Lung (tissue), 11 donors: ENCODE measurements at regions not wholly inside any gene's neighbourhood (a gene's known extent, or its start where the extent isn't known, plus 50 kb on each side); places are given as distances from the start of the nearest gene placed in this dataset.

Experiments
- ATAC-seq: fragments of 200-7000 bp; cut with Tn5 transposase; one replicate; pipeline ENCODE4 v1.9.1; 2020; ENCODE audit warnings: moderate number of reproducible peaks; ENCODE audit not compliant: insufficient read depth, low FRiP score
- DNase-seq, 3 donors: peaks; one replicate each; pipeline ENCODE4 v3.0.0-alpha.2; 2013 to 2017
- H3K27ac ChIP-seq, 2 donors: one replicate each; pipeline ENCODE4 v1.5.1; 2013; ENCODE audit warnings: mild to moderate bottlenecking in 2 of 2, moderate library complexity in 2 of 2, control low read depth in 1 of 2, inconsistent platforms in 1 of 2, low read depth in 1 of 2, low read length in 1 of 2
- H3K27me3 ChIP-seq, 3 donors: one replicate each; pipeline ENCODE4 v1.5.1; 2013; ENCODE audit warnings: low read length in 2 of 3; ENCODE audit not compliant: control insufficient read depth in 3 of 3, insufficient read depth in 3 of 3
- H3K36me3 ChIP-seq, 4 donors: one replicate each; pipeline ENCODE4 v1.5.1; 2013; ENCODE audit warnings: low read length in 4 of 4, mild to moderate bottlenecking in 1 of 4, moderate library complexity in 1 of 4; ENCODE audit not compliant: control insufficient read depth in 4 of 4, insufficient read depth in 4 of 4
- H3K4me1 ChIP-seq, 5 donors: one replicate each; pipeline ENCODE4 v1.5.1; 2013; ENCODE audit warnings: low read length in 5 of 5, mild to moderate bottlenecking in 2 of 5, moderate library complexity in 1 of 5; ENCODE audit not compliant: control insufficient read depth in 5 of 5, insufficient read depth in 5 of 5
- H3K4me3 ChIP-seq: one replicate; pipeline ENCODE4 v1.5.1; 2013; ENCODE audit warnings: mild to moderate bottlenecking, control low read depth, moderate library complexity
- H3K9ac ChIP-seq, 2 donors: one replicate each; pipeline ENCODE4 v1.5.1; 2013; ENCODE audit warnings: low read length in 2 of 2, control low read depth in 1 of 2; ENCODE audit not compliant: insufficient read depth in 1 of 2
- H3K9me3 ChIP-seq, 4 donors: one replicate each; pipeline ENCODE4 v1.5.1; 2013; ENCODE audit warnings: low read length in 3 of 4, mild to moderate bottlenecking in 1 of 4, moderate library complexity in 1 of 4; ENCODE audit not compliant: control insufficient read depth in 4 of 4, insufficient read depth in 3 of 4
- whole genome bisulfite sequencing, 2 donors: extraction: QIAGEN DNeasy Blood & Tissue Kit; methylation state at CpG; one replicate each; pipeline ENCODE4 v1.1.7; 2013; 5-methylcytosine and 5-hydroxymethylcytosine counted together
- TF ChIP-seq, protein P1 (sequence below): IDR thresholded peaks from 2 replicates; pipeline ENCODE4 v1.5.1; 2012; ENCODE audit warnings: mild to moderate bottlenecking; ENCODE audit errors: control extremely low read depth, extremely low read depth
- donor health status: control.
- donor health status: control.
- donor health status: Bipolar disorder and iron deficiency.
- donor health status: healthy.
- donor health status: DM: yes; HTN: yes; CAD: no.

DNA sequence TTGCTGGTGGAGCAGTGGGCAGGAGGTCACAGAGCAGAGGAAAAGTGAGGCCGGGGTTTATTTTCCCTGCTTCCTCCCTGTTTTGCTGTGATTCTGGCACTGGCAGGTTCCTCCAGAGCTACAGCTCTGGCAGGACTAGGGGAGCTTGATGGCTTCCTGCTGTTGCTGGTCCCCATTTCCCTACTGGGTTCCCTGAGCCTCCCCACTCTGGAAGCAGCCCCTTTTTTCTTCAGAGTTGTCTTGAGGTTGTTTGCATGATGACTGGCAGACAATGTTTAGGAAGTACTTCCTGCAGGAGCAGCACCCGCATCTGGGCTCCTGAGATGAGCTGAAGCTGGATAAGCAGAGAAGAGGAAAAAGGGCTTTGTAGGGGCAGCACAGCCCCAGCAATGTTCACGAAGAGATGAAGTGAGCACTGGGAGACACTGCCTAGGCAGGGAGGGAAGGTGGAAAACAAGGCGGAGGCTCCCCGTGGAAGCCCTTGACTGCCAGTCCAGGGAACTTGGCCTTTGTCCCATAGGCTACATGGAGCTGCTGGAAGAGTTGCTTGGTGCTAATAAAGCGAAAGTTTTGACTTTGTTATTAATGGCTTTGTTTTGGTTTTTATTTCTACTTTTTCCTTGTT lies 126.9 kb downstream of the SLC38A6 start:
- ATAC-seq = no peak

DNA sequence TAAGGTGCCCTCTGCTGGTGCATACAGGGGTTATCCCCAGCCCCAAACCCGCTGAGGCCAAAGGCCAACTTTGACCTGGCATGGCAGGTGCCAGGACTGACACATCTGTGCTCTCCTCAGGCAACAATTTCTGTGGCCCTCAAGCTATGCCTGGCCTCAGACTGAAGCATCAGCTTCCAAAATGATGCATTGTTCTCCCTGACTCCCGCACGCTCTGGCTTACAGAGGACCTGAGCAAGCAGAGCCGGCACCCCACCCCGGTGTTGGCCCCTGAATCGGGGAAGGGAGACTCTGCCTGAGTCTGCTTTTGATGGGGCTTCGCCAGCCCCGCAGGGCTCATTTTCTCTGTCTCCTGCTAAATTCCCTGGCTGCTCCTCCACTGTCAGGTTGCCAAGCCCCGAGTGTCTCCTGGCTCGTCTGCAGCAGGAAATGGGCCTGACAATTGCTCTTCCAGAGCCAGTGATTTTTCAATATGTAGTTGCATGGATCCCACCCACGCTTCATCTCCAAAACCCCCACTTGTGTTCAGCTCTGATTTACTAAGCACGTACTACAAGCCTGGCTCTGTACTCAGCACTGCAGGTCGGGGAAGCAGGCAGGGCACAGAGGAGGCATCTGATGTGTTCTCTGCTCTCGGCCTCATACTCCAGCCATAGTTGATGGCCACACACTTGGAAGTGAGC lies 126.1 kb downstream of the SLC38A6 start:
- Histone ChIP-seq H3K9me3 (peaks cover 0 to under 1% (median 0%) of the 10 kb centered on the region in 4 donors), H3K4me1 (peaks cover 8 to 84% (median 22%) of the 10 kb centered on the region in 5 donors), H3K9ac (no peak overlapping the region), H3K4me3 (no peak overlapping the region), H3K27ac (no peak overlapping the region), H3K27me3 (no peaks in the 10 kb centered on the region), H3K36me3 (no peaks in the 10 kb centered on the region)
- DNase-seq = peak; percentile 78 to 91 (median 78)
- 70 to 77% methylated on average over 14 of the region's 14 CpGs for WGBS, 2 donors
- no peak for ATAC-seq
- TF ChIP-seq, protein P1, sequence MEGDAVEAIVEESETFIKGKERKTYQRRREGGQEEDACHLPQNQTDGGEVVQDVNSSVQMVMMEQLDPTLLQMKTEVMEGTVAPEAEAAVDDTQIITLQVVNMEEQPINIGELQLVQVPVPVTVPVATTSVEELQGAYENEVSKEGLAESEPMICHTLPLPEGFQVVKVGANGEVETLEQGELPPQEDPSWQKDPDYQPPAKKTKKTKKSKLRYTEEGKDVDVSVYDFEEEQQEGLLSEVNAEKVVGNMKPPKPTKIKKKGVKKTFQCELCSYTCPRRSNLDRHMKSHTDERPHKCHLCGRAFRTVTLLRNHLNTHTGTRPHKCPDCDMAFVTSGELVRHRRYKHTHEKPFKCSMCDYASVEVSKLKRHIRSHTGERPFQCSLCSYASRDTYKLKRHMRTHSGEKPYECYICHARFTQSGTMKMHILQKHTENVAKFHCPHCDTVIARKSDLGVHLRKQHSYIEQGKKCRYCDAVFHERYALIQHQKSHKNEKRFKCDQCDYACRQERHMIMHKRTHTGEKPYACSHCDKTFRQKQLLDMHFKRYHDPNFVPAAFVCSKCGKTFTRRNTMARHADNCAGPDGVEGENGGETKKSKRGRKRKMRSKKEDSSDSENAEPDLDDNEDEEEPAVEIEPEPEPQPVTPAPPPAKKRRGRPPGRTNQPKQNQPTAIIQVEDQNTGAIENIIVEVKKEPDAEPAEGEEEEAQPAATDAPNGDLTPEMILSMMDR = no peak

More for the DNA sequence above, 126.9 kb downstream of the SLC38A6 start:
- TF ChIP-seq, protein P1 = no peak
- Histone ChIP-seq H3K4me3 (no peak overlapping the region), H3K27me3 (no peaks in the 10 kb centered on the region), H3K9me3 (peaks cover 0 to 7% (median 0%) of the 10 kb centered on the region in 4 donors), H3K36me3 (no peaks in the 10 kb centered on the region), H3K27ac (no peak overlapping the region), H3K4me1 (peaks cover 0 to 75% (median 17%) of the 10 kb centered on the region in 5 donors), H3K9ac (no peak overlapping the region)
- DNase-seq = peak; percentile 54 to 83 (median 56)
- WGBS, 2 donors = 70 to 83% methylated on average over 6 of the region's 6 CpGs

DNA sequence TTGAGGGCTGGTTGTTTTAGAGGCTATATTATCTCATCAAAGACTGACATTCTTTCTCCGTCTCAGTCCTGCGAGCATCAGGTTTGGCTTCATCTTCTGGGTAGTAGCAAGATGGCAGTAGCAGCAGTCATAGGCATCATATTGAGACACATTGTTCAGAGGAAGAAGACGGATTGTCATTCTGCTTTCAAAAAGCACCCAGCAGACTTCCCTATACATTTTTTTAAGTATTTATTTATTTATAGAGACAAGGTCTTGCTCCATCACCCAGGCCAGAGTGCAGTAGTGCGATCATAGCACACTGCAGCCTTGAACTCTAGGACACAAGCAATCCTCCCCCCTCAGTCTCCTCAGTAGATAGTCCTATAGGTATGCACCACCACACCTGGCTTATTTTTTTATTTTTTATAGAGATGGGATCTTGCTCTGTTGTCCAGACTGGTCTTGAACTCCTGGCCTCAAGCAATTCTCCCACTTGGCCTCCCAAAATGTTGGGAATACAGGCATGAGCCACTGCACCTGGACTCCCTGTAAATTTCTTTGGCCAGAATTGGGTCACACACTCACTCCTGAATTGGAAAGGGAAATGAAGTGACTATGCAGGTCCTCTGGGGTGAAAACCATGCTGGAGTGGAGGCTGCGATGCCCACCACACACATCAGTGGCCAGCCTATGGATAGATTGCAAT lies 125.4 kb downstream of the SLC38A6 start:
- no peak for DNase-seq
- no peak overlapping the region for H3K4me3 ChIP-seq
- 90 to 93% methylated on average over 5 of the region's 5 CpGs for WGBS, 2 donors
- ATAC-seq = no peak
- H3K4me1 ChIP-seq = peaks cover 8 to 85% (median 25%) of the 10 kb centered on the region in 5 donors
- no peaks in the 10 kb centered on the region for H3K36me3 ChIP-seq
- H3K27ac ChIP-seq = no peak overlapping the region
- TF ChIP-seq, protein P1 = no peak
- no peak overlapping the region for H3K9ac ChIP-seq
- H3K9me3 ChIP-seq = no peaks in the 10 kb centered on the region
- no peaks in the 10 kb centered on the region for H3K27me3 ChIP-seq
